ENCODE measurements at regions not wholly inside any gene's neighbourhood (a gene's known extent, or its start where the extent isn't known, plus 50 kb on each side); places are given as distances from the start of the nearest gene placed in this dataset.

GRCh38 chr3:87127281-87127680 lies 99.8 kb upstream of the CHMP2B start:
- Histone ChIP-seq H4K20me1 (replicated peaks; ENCODE audit: control insufficient read depth, extremely low read depth, insufficient read depth, low read length) (no peaks in the 10 kb centered on the region), H3K4me3 (replicated peaks in 1 of 3; ENCODE audit: insufficient read depth in 1 of 3, low read depth in 1 of 3, low read length in 3 of 3) (no peak overlapping the region), H3K4me1 (ENCODE audit: control insufficient read depth, extremely low read depth, insufficient read depth, low read length) (no peaks in the 10 kb centered on the region), H3K9me1 (replicated peaks; ENCODE audit: control insufficient read depth, extremely low read depth, insufficient read depth, low read length) (no peaks in the 10 kb centered on the region), H3K27me3 (ENCODE audit: control insufficient read depth in 2 of 2, insufficient read depth in 2 of 2, low read length in 2 of 2) (no peaks in the 10 kb centered on the region), H2AFZ (ENCODE audit: low read depth, low read length) (no peak overlapping the region), H3K79me2 (ENCODE audit: control insufficient read depth, insufficient read depth, low read length) (no peaks in the 10 kb centered on the region), H3K9me3 (replicated peaks; ENCODE audit: control insufficient read depth, insufficient read depth, low read length) (no peaks in the 10 kb centered on the region), H3K27ac (ENCODE audit: insufficient read depth, low read depth, low read length) (no peak overlapping the region), H3K4me2 (ENCODE audit: insufficient read depth, low read length) (no peak overlapping the region), H3K36me3 (ENCODE audit: control insufficient read depth in 2 of 2, extremely low read depth in 1 of 2, insufficient read depth in 2 of 2, low read length in 2 of 2) (no peaks in the 10 kb centered on the region), H3K9ac (replicated peaks; ENCODE audit: extremely low read depth, insufficient read depth, low read length) (no peak overlapping the region)
- intact Hi-C loops (cut with micrococcal nuclease) (no loop called here), dilution Hi-C loops (cut with MboI; ENCODE audit: extremely low pct_ligation_motif_present, low sequenced_read_pairs) (no loop called here)
- no TSS peak for BruUV-seq (replicated peaks)
- TF ChIP-seq FOS (IDR thresholded peaks at IDR 0.05; ENCODE audit: borderline replicate concordance, insufficient read depth, low read length) (no peak), POLR2AphosphoS5 (IDR thresholded peaks at IDR 0.05; ENCODE audit: insufficient read depth, low read depth, low read length) (no peak), JUN (IDR thresholded peaks at IDR 0.05; ENCODE audit: borderline replicate concordance, insufficient read depth, insufficient read length, low read depth) (no peak), EZH2 (IDR thresholded peaks at IDR 0.05; ENCODE audit: borderline replicate concordance, low read depth, low read length, severe bottlenecking) (no peak), POLR2A (IDR thresholded peaks at IDR 0.05; ENCODE audit: low read depth, low read length) (no peak), GATA2 (IDR thresholded peaks at IDR 0.05; ENCODE audit: insufficient read depth, insufficient read length, low read depth, low read length) (no peak), MYC (IDR thresholded peaks at IDR 0.05; ENCODE audit: low read depth, low read length) (no peak)
- TF ChIP-seq, protein P1, sequence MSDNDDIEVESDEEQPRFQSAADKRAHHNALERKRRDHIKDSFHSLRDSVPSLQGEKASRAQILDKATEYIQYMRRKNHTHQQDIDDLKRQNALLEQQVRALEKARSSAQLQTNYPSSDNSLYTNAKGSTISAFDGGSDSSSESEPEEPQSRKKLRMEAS (IDR thresholded peaks at IDR 0.05; ENCODE audit: insufficient read depth, insufficient read length): no peak
- TF ChIP-seq, protein P2, sequence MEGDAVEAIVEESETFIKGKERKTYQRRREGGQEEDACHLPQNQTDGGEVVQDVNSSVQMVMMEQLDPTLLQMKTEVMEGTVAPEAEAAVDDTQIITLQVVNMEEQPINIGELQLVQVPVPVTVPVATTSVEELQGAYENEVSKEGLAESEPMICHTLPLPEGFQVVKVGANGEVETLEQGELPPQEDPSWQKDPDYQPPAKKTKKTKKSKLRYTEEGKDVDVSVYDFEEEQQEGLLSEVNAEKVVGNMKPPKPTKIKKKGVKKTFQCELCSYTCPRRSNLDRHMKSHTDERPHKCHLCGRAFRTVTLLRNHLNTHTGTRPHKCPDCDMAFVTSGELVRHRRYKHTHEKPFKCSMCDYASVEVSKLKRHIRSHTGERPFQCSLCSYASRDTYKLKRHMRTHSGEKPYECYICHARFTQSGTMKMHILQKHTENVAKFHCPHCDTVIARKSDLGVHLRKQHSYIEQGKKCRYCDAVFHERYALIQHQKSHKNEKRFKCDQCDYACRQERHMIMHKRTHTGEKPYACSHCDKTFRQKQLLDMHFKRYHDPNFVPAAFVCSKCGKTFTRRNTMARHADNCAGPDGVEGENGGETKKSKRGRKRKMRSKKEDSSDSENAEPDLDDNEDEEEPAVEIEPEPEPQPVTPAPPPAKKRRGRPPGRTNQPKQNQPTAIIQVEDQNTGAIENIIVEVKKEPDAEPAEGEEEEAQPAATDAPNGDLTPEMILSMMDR (IDR thresholded peaks at IDR 0.05; ENCODE audit: extremely low read depth in 1 of 2, insufficient read depth in 1 of 2, low read depth in 1 of 2, low read length in 2 of 2): no peak
- FAIRE-seq (no peak), DNase-seq (ENCODE audit: low read depth, low spot score) (no peak)
- ChIA-PET POLR2A (no interaction called here), CTCF (no interaction called here)
